Liver (tissue), 8 donors: ENCODE measurements at regions not wholly inside any gene's neighbourhood (a gene's known extent, or its start where the extent isn't known, plus 50 kb on each side); places are given as distances from the start of the nearest gene placed in this dataset.

Source experiments
- DNase-seq: peaks from one replicate; pipeline ENCODE4 v3.0.0-alpha.2; 2017; ENCODE audit warnings: low spot score
- H3K27ac ChIP-seq, 2 donors: one replicate each; pipeline ENCODE4 v1.7.0; 2013; ENCODE audit warnings: inconsistent platforms in 2 of 2, low read length in 2 of 2, control low read depth in 1 of 2, low read depth in 1 of 2, mild to moderate bottlenecking in 1 of 2
- H3K27me3 ChIP-seq, 4 donors: one replicate each; pipeline versions ENCODE4 v1.6.1 to v1.7.0; 2013; ENCODE audit warnings: low read length in 3 of 4, inconsistent platforms in 1 of 4, mild to moderate bottlenecking in 1 of 4, moderate library complexity in 1 of 4; ENCODE audit not compliant: control insufficient read depth in 4 of 4, insufficient read depth in 4 of 4
- H3K36me3 ChIP-seq, 4 donors: one replicate each; pipeline versions ENCODE4 v1.6.1 to v1.7.0; 2013; ENCODE audit warnings: low read length in 3 of 4, mild to moderate bottlenecking in 3 of 4, low read depth in 1 of 4, moderate library complexity in 1 of 4; ENCODE audit not compliant: control insufficient read depth in 4 of 4, insufficient read depth in 3 of 4
- H3K4me1 ChIP-seq, 4 donors: one replicate each; pipeline versions ENCODE4 v1.6.1 to v1.7.0; 2013; ENCODE audit warnings: low read length in 3 of 4, mild to moderate bottlenecking in 3 of 4, moderate library complexity in 1 of 4; ENCODE audit not compliant: control insufficient read depth in 4 of 4, insufficient read depth in 4 of 4
- H3K4me3 ChIP-seq, 3 donors: one replicate each; pipeline versions ENCODE4 v1.6.1 to v1.7.0; 2013; ENCODE audit warnings: low read length in 3 of 3, control low read depth in 1 of 3, low read depth in 1 of 3, mild to moderate bottlenecking in 1 of 3
- H3K9ac ChIP-seq, 2 donors: one replicate each; pipeline ENCODE4 v1.7.0; 2013; ENCODE audit warnings: low read length in 2 of 2, mild to moderate bottlenecking in 2 of 2, moderate library complexity in 2 of 2, control low read depth in 1 of 2, low read depth in 1 of 2
- H3K9me3 ChIP-seq, 4 donors: one replicate each; pipeline versions ENCODE4 v1.6.1 to v1.7.0; 2013; ENCODE audit warnings: low read length in 3 of 4; ENCODE audit not compliant: control insufficient read depth in 4 of 4
- ATF3 ChIP-seq: IDR thresholded peaks from 2 replicates; pipeline ENCODE4 v1.6.1; 2016; ENCODE audit warnings: antibody characterized with exemption
- EGR1 ChIP-seq, 2 donors: IDR thresholded peaks; 2 replicates each; pipeline ENCODE4 v1.6.1; 2016 to 2018; ENCODE audit warnings: antibody characterized with exemption in 2 of 2, low read depth in 2 of 2
- FOXA1 ChIP-seq: IDR thresholded peaks from 2 replicates; pipeline ENCODE4 v1.6.1; 2016; ENCODE audit warnings: antibody characterized with exemption
- FOXA2 ChIP-seq: IDR thresholded peaks from 2 replicates; pipeline ENCODE4 v1.6.1; 2016; ENCODE audit warnings: antibody characterized with exemption
- GABPA ChIP-seq, 2 donors: IDR thresholded peaks in 1 of 2; conservative IDR thresholded peaks in 1 of 2; 2 replicates each; pipeline ENCODE4 v1.6.1; 2016; ENCODE audit warnings: antibody characterized with exemption in 2 of 2, mild to moderate bottlenecking in 1 of 2, moderate library complexity in 1 of 2
- HNF4A ChIP-seq, 2 donors: conservative IDR thresholded peaks; 2 replicates each; pipeline ENCODE4 v1.6.1; 2016; ENCODE audit warnings: antibody characterized with exemption in 2 of 2, mild to moderate bottlenecking in 2 of 2
- HNF4G ChIP-seq: IDR thresholded peaks from 2 replicates; pipeline ENCODE4 v1.6.1; 2016; ENCODE audit warnings: antibody characterized with exemption
- JUND ChIP-seq, 2 donors: IDR thresholded peaks; 2 replicates each; pipeline ENCODE4 v1.6.1; 2016; ENCODE audit warnings: antibody characterized with exemption in 2 of 2
- NR2F2 ChIP-seq: IDR thresholded peaks from 2 replicates; pipeline ENCODE4 v1.6.1; 2016; ENCODE audit warnings: antibody characterized with exemption
- RAD21 ChIP-seq, 2 donors: IDR thresholded peaks; 2 replicates each; pipeline ENCODE4 v1.6.1; 2016; ENCODE audit warnings: antibody characterized with exemption in 2 of 2, mild to moderate bottlenecking in 2 of 2
- RXRA ChIP-seq, 2 donors: IDR thresholded peaks; 2 replicates each; pipeline ENCODE4 v1.6.1; 2017 to 2018; ENCODE audit warnings: antibody characterized with exemption in 2 of 2, mild to moderate bottlenecking in 1 of 2
- SP1 ChIP-seq: IDR thresholded peaks from 2 replicates; pipeline ENCODE4 v1.6.1; 2018; ENCODE audit warnings: antibody characterized with exemption, mild to moderate bottlenecking
- TAF1 ChIP-seq: conservative IDR thresholded peaks from 2 replicates; pipeline ENCODE4 v1.6.1; 2016; ENCODE audit warnings: antibody characterized with exemption, mild to moderate bottlenecking
- YY1 ChIP-seq: IDR thresholded peaks from 2 replicates; pipeline ENCODE4 v1.6.1; 2016; ENCODE audit warnings: antibody characterized with exemption, mild to moderate bottlenecking
- ZBTB33 ChIP-seq: IDR thresholded peaks from 2 replicates; pipeline ENCODE4 v1.6.1; 2016; ENCODE audit warnings: antibody characterized with exemption
- WGBS: extraction: QIAGEN DNeasy Blood & Tissue Kit; methylation state at CpG from one replicate; pipeline ENCODE4 v1.1.7; 2013; 5-methylcytosine and 5-hydroxymethylcytosine counted together
- TF ChIP-seq, protein P1 (sequence below): IDR thresholded peaks from 2 replicates; pipeline ENCODE4 v1.6.1; 2016; ENCODE audit warnings: antibody characterized with exemption, mild to moderate bottlenecking
- TF ChIP-seq, protein P2 (sequence below): IDR thresholded peaks from 2 replicates; pipeline ENCODE4 v1.6.1; 2016; ENCODE audit warnings: antibody characterized with exemption
- TF ChIP-seq, protein P3 (sequence below): fragments of 150-350 bp; IDR thresholded peaks from 2 replicates; pipeline ENCODE4 v1.5.1; 2017; ENCODE audit warnings: improper control_type of control experiment, low read depth, low read length; ENCODE audit not compliant: missing input control
- donor health status: healthy.
- donor health status: healthy.
- donor health status: healthy.
- donor health status: healthy.
- donor health status: healthy.

- peaks cover 0 to 2% (median 0%) of the 10 kb centered on the region in 4 donors for H3K27me3 ChIP-seq
- DNase-seq: no peak
- 81% methylated on average over 5 of the region's 5 CpGs for WGBS
- TF ChIP-seq HNF4A (conservative IDR thresholded peaks at IDR 0.05) (no peak), SP1 (no peak), ATF3 (no peak), GABPA (IDR thresholded peaks at IDR 0.05 in 1 of 2, conservative IDR thresholded peaks at IDR 0.05 in 1 of 2) (no peak), RXRA (IDR thresholded peaks at IDR 0.05) (no peak), JUND (IDR thresholded peaks at IDR 0.05) (no peak), HNF4G (no peak), FOXA1 (no peak), EGR1 (IDR thresholded peaks at IDR 0.05; ENCODE audit: low read depth in 2 of 2) (no peak), RAD21 (IDR thresholded peaks at IDR 0.05) (no peak), TAF1 (no peak), YY1 (no peak), FOXA2 (no peak), NR2F2 (no peak)
- TF ChIP-seq, protein P1, sequence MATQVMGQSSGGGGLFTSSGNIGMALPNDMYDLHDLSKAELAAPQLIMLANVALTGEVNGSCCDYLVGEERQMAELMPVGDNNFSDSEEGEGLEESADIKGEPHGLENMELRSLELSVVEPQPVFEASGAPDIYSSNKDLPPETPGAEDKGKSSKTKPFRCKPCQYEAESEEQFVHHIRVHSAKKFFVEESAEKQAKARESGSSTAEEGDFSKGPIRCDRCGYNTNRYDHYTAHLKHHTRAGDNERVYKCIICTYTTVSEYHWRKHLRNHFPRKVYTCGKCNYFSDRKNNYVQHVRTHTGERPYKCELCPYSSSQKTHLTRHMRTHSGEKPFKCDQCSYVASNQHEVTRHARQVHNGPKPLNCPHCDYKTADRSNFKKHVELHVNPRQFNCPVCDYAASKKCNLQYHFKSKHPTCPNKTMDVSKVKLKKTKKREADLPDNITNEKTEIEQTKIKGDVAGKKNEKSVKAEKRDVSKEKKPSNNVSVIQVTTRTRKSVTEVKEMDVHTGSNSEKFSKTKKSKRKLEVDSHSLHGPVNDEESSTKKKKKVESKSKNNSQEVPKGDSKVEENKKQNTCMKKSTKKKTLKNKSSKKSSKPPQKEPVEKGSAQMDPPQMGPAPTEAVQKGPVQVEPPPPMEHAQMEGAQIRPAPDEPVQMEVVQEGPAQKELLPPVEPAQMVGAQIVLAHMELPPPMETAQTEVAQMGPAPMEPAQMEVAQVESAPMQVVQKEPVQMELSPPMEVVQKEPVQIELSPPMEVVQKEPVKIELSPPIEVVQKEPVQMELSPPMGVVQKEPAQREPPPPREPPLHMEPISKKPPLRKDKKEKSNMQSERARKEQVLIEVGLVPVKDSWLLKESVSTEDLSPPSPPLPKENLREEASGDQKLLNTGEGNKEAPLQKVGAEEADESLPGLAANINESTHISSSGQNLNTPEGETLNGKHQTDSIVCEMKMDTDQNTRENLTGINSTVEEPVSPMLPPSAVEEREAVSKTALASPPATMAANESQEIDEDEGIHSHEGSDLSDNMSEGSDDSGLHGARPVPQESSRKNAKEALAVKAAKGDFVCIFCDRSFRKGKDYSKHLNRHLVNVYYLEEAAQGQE: no peak
- TF ChIP-seq, protein P2, sequence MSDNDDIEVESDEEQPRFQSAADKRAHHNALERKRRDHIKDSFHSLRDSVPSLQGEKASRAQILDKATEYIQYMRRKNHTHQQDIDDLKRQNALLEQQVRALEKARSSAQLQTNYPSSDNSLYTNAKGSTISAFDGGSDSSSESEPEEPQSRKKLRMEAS: no peak
- no peak overlapping the region for H3K4me3 ChIP-seq
- H3K36me3 ChIP-seq: no peaks in the 10 kb centered on the region
- no peaks in the 10 kb centered on the region for H3K9me3 ChIP-seq
- no peak overlapping the region for H3K9ac ChIP-seq
- no peaks in the 10 kb centered on the region for H3K4me1 ChIP-seq
- no peak overlapping the region for H3K27ac ChIP-seq
Observed at GRCh38 chr2:120637847-120638246, 97.8 kb upstream of the GLI2 start.

DNA sequence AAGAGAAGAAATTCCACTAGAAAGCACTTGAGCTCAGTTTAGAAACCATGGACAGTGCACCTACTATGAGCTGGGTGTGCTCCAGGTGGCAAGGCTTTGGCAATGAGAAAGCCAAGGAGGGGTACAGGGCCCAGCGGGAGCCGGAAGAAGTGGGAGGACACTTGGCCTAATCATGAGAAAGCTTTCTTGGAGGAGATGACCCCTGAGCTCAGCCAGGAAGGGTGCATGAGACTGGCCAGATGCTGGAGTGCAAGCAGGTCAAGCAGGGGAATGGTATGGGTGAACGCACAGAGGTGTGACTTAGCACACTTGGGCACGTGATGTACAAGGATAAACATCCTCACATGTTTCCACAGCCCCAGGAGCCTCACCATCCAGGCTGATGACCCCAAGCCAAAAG is 97.2 kb upstream of the GLI2 start:
- Histone ChIP-seq H3K27me3 (peaks cover 0 to 2% (median 0%) of the 10 kb centered on the region in 4 donors), H3K9me3 (no peaks in the 10 kb centered on the region), H3K9ac (no peak overlapping the region), H3K36me3 (no peaks in the 10 kb centered on the region), H3K4me1 (no peaks in the 10 kb centered on the region), H3K4me3 (no peak overlapping the region), H3K27ac (no peak overlapping the region)
- WGBS: 86% methylated on average over 4 of the region's 4 CpGs
- no peak for DNase-seq
- TF ChIP-seq, protein P1: no peak
- TF ChIP-seq RAD21 (IDR thresholded peaks at IDR 0.05): no peak
- TF ChIP-seq TAF1: no peak
- no peak for TF ChIP-seq NR2F2
- no peak for TF ChIP-seq FOXA1
- no peak for TF ChIP-seq ATF3
- TF ChIP-seq ZBTB33: no peak
- TF ChIP-seq RXRA (IDR thresholded peaks at IDR 0.05): no peak
- no peak for TF ChIP-seq YY1
- TF ChIP-seq JUND (IDR thresholded peaks at IDR 0.05): no peak
- TF ChIP-seq FOXA2: no peak
- no peak for TF ChIP-seq GABPA (IDR thresholded peaks at IDR 0.05 in 1 of 2, conservative IDR thresholded peaks at IDR 0.05 in 1 of 2)
- TF ChIP-seq HNF4G: no peak
- TF ChIP-seq EGR1 (IDR thresholded peaks at IDR 0.05; ENCODE audit: low read depth in 2 of 2): no peak
- TF ChIP-seq, protein P3, sequence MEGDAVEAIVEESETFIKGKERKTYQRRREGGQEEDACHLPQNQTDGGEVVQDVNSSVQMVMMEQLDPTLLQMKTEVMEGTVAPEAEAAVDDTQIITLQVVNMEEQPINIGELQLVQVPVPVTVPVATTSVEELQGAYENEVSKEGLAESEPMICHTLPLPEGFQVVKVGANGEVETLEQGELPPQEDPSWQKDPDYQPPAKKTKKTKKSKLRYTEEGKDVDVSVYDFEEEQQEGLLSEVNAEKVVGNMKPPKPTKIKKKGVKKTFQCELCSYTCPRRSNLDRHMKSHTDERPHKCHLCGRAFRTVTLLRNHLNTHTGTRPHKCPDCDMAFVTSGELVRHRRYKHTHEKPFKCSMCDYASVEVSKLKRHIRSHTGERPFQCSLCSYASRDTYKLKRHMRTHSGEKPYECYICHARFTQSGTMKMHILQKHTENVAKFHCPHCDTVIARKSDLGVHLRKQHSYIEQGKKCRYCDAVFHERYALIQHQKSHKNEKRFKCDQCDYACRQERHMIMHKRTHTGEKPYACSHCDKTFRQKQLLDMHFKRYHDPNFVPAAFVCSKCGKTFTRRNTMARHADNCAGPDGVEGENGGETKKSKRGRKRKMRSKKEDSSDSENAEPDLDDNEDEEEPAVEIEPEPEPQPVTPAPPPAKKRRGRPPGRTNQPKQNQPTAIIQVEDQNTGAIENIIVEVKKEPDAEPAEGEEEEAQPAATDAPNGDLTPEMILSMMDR: no peak
- TF ChIP-seq, protein P2: no peak
- TF ChIP-seq SP1: no peak
- TF ChIP-seq HNF4A (conservative IDR thresholded peaks at IDR 0.05): no peak
